ENCODE measurements at regions not wholly inside any gene's neighbourhood (a gene's known extent, or its start where the extent isn't known, plus 50 kb on each side); places are given as distances from the start of the nearest gene placed in this dataset.

GRCh38 chr5:124353016-124353415 lies 393.4 kb downstream of the ZNF608 start:
- no peak for DNase-seq

GRCh38 chr5:124352312-124352711 lies 394.1 kb downstream of the ZNF608 start:
- peak; percentile 38 for DNase-seq

GRCh38 chr5:124349931-124350330 lies 396.5 kb downstream of the ZNF608 start:
- DNase-seq = no peak

- peak; percentile 41 for DNase-seq
Measured at GRCh38 chr5:124343451-124343867, 403.0 kb downstream of the ZNF608 start.

GRCh38 chr5:124342986-124343385 lies 403.5 kb downstream of the ZNF608 start:
- no peak for DNase-seq

- DNase-seq = peak; percentile 48
Measured at GRCh38 chr5:124342584-124342983, 403.9 kb downstream of the ZNF608 start.

GRCh38 chr5:124342027-124342471 lies 404.4 kb downstream of the ZNF608 start:
- peak; percentile 64 for DNase-seq

GRCh38 chr5:124341066-124341858 lies 405.2 kb downstream of the ZNF608 start:
- peak; percentile 63 for DNase-seq

- DNase-seq = no peak
Measured at GRCh38 chr5:124337996-124338395, 408.4 kb downstream of the ZNF608 start.

- DNase-seq = no peak
Measured at GRCh38 chr5:124333298-124333979, 413.0 kb downstream of the ZNF608 start.

GRCh38 chr5:124332273-124332672 lies 414.2 kb downstream of the ZNF608 start:
- no peak for DNase-seq

GRCh38 chr5:124330595-124331220 lies 415.7 kb downstream of the ZNF608 start:
- no peak for DNase-seq

- no peak for DNase-seq
Measured at GRCh38 chr5:124328201-124328600, 418.2 kb downstream of the ZNF608 start.

- DNase-seq = no peak
Measured at GRCh38 chr5:124318661-124319060, 427.8 kb downstream of the ZNF608 start.

- no peak for DNase-seq
Measured at GRCh38 chr5:124317451-124317850, 429.0 kb downstream of the ZNF608 start.

- DNase-seq = no peak
Measured at GRCh38 chr5:124315741-124316415, 430.6 kb downstream of the ZNF608 start.

- DNase-seq = no peak
Measured at GRCh38 chr5:124310453-124310852, 436.0 kb downstream of the ZNF608 start.

GRCh38 chr5:124309241-124309980 lies 437.0 kb downstream of the ZNF608 start:
- no peak for DNase-seq

- no peak for DNase-seq
Measured at GRCh38 chr5:124303366-124303765, 443.1 kb downstream of the ZNF608 start.

- DNase-seq = no peak
Measured at GRCh38 chr5:124302533-124302932, 443.9 kb downstream of the ZNF608 start.

GRCh38 chr5:124301850-124302249 lies 444.6 kb downstream of the ZNF608 start:
- no peak for DNase-seq

Data from left hindlimb (tissue), 1 donor.